Keratinocyte (primary cell): ENCODE measurements at regions not wholly inside any gene's neighbourhood (a gene's known extent, or its start where the extent isn't known, plus 50 kb on each side); places are given as distances from the start of the nearest gene placed in this dataset.

Source experiments
- DNase-seq: peaks from one replicate; pipeline ENCODE4 v3.0.0-alpha.2; 2011; ENCODE audit warnings: low read depth, missing footprints, low spot score
- FAIRE-seq: peaks from 2 replicates; lab custom pipeline; 2011; peaks lifted over from hg19 to GRCh38; lab: Jason Lieb, UNC
- H2AFZ ChIP-seq: 2 replicates; pipeline ENCODE4 v1.6.0; 2012; ENCODE audit warnings: low read length, control low read depth, inconsistent platforms; ENCODE audit not compliant: control insufficient read depth
- H3K27ac ChIP-seq: 2 replicates; pipeline ENCODE4 v1.5.1; 2011; ENCODE audit warnings: low read length; ENCODE audit not compliant: control insufficient read depth, insufficient read depth
- H3K27me3 ChIP-seq: 3 replicates; pipeline ENCODE4 v1.6.0; 2011; ENCODE audit warnings: low read length; ENCODE audit not compliant: control insufficient read depth, insufficient read depth; ENCODE audit errors: extremely low read depth
- H3K36me3 ChIP-seq, 2 experiments: 2 replicates in 1 of 2; 3 replicates in 1 of 2; pipeline ENCODE4 v1.5.1; 2011; ENCODE audit warnings: low read length in 2 of 2, mild to moderate bottlenecking in 1 of 2; ENCODE audit not compliant: control insufficient read depth in 2 of 2, insufficient read depth in 2 of 2; ENCODE audit errors: extremely low read depth in 1 of 2
- H3K4me1 ChIP-seq: 3 replicates; pipeline ENCODE4 v1.5.1; 2011; ENCODE audit warnings: low read length; ENCODE audit not compliant: control insufficient read depth, insufficient read depth; ENCODE audit errors: extremely low read depth
- H3K4me2 ChIP-seq: 3 replicates; pipeline ENCODE4 v1.6.0; 2011; ENCODE audit warnings: low read depth, low read length; ENCODE audit not compliant: control insufficient read depth, insufficient read depth; ENCODE audit errors: extremely low read depth
- H3K4me3 ChIP-seq, 3 experiments: fragments of 200-600 bp in 1 of 3; sonication (generic) in 1 of 3; 2 replicates in 2 of 3; 3 replicates in 1 of 3; pipeline ENCODE4 v1.5.1; 2011 to 2016; ENCODE audit warnings: low read length in 3 of 3, mild to moderate bottlenecking in 3 of 3, control low read depth in 2 of 3, inconsistent platforms in 1 of 3, low read depth in 1 of 3, mixed read lengths in 1 of 3, mixed run types in 1 of 3, moderate library complexity in 1 of 3; ENCODE audit not compliant: control insufficient read depth in 2 of 3, insufficient read depth in 2 of 3; ENCODE audit errors: extremely low read depth in 1 of 3
- H3K79me2 ChIP-seq: 2 replicates; pipeline ENCODE4 v1.6.0; 2012; ENCODE audit warnings: low read length; ENCODE audit not compliant: control insufficient read depth, insufficient read depth
- H3K9ac ChIP-seq: 3 replicates; pipeline ENCODE4 v1.6.0; 2011; ENCODE audit warnings: low read length; ENCODE audit not compliant: control insufficient read depth, insufficient read depth; ENCODE audit errors: extremely low read depth
- H3K9me1 ChIP-seq: 3 replicates; pipeline ENCODE4 v1.6.0; 2011; ENCODE audit warnings: low read length; ENCODE audit not compliant: control insufficient read depth, insufficient read depth; ENCODE audit errors: extremely low read depth
- H3K9me3 ChIP-seq: 2 replicates; pipeline ENCODE4 v1.5.1; 2012; ENCODE audit warnings: low read depth, low read length; ENCODE audit not compliant: control insufficient read depth
- H4K20me1 ChIP-seq: 3 replicates; pipeline ENCODE4 v1.6.0; 2011; ENCODE audit warnings: low read length; ENCODE audit not compliant: control insufficient read depth, insufficient read depth; ENCODE audit errors: extremely low read depth
- EZH2 ChIP-seq: IDR thresholded peaks from one replicate; pipeline ENCODE4 v1.6.1; 2012; ENCODE audit warnings: inconsistent platforms, mild to moderate bottlenecking, low read length, moderate library complexity
- dilution Hi-C: fragments of 300-500 bp; cut with MboI; formaldehyde crosslinking; loops from one replicate; pipeline ENCODE4 v1.7.0; 2020; ENCODE audit warnings: low sequenced_read_pairs; ENCODE audit not compliant: extremely low pct_ligation_motif_present
- TF ChIP-seq, protein P1 (sequence below), 3 experiments: IDR thresholded peaks in 1 of 3; conservative IDR thresholded peaks in 1 of 3; optimal IDR thresholded peaks in 1 of 3; 2 replicates in 2 of 3; 3 replicates in 1 of 3; pipeline versions ENCODE3 to v1.5.1; 2011; ENCODE audit warnings: low read length in 3 of 3, mild to moderate bottlenecking in 3 of 3, moderate library complexity in 2 of 3, control low read depth in 1 of 3, inconsistent platforms in 1 of 3; ENCODE audit not compliant: insufficient read depth in 2 of 3; ENCODE audit errors: extremely low read depth in 1 of 3

DNA sequence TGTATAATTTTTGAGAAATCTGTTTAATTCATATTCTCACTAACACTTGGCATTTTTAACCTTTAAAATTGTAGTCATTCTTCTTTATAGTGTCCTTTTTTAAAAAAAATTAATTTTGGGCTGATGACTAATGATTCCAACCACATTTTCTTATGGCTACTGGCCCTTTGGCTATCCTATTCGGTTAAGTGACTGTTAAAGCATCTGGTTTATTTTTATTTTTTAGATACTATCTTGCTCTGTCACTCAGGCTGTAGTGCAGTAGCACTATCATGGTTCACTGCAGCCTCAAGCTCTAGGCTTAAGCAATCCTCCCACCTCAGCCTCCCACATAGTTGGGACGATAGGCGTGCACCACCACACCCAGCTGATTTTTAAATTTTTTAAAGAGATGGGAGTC, 723.2 kb upstream of the CXADR start:
- H3K4me2 ChIP-seq, result no peak overlapping the region
- dilution Hi-C loops, result no loop called here
- DNase-seq (no peak), FAIRE-seq (no peak)
- no peak for TF ChIP-seq EZH2
- TF ChIP-seq, protein P1, sequence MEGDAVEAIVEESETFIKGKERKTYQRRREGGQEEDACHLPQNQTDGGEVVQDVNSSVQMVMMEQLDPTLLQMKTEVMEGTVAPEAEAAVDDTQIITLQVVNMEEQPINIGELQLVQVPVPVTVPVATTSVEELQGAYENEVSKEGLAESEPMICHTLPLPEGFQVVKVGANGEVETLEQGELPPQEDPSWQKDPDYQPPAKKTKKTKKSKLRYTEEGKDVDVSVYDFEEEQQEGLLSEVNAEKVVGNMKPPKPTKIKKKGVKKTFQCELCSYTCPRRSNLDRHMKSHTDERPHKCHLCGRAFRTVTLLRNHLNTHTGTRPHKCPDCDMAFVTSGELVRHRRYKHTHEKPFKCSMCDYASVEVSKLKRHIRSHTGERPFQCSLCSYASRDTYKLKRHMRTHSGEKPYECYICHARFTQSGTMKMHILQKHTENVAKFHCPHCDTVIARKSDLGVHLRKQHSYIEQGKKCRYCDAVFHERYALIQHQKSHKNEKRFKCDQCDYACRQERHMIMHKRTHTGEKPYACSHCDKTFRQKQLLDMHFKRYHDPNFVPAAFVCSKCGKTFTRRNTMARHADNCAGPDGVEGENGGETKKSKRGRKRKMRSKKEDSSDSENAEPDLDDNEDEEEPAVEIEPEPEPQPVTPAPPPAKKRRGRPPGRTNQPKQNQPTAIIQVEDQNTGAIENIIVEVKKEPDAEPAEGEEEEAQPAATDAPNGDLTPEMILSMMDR (optimal IDR thresholded peaks at IDR 0.05 in 1 of 3, IDR thresholded peaks at IDR 0.05 in 1 of 3, conservative IDR thresholded peaks at IDR 0.05 in 1 of 3; ENCODE audit: extremely low read depth in 1 of 3, insufficient read depth in 2 of 3, low read length in 3 of 3), result no peak
- no peaks in the 10 kb centered on the region for H3K4me1 ChIP-seq
- no peaks in the 10 kb centered on the region for H3K27me3 ChIP-seq
- H4K20me1 ChIP-seq, result no peaks in the 10 kb centered on the region
- no peak overlapping the region for H3K4me3 ChIP-seq
- no peaks in the 10 kb centered on the region for H3K9me1 ChIP-seq
- no peaks in the 10 kb centered on the region for H3K36me3 ChIP-seq
- no peak overlapping the region for H2AFZ ChIP-seq
- no peak overlapping the region for H3K27ac ChIP-seq
- no peak overlapping the region for H3K9ac ChIP-seq
- no peaks in the 10 kb centered on the region for H3K79me2 ChIP-seq
- no peaks in the 10 kb centered on the region for H3K9me3 ChIP-seq

DNA sequence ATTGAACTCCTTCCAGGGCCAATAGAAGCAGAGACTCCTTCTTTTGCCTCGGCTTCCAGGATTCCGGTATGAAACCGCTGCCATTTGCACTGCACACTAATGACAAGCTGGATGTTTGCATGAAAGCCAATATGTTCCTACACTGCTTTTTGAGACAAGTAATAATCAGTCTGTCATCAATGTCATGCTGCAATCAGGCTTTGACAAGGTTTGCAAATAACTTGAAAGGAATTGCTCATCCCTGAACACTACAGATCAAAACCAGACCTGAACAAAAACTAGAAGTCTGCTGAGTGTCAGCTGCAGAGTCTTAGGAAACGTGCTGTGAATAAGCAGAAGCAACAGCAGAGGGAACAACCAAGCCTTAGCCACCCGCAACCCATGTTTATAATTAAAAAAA, 720.7 kb upstream of the CXADR start:
- Histone ChIP-seq H3K27ac (no peak overlapping the region), H3K4me2 (no peak overlapping the region), H4K20me1 (no peaks in the 10 kb centered on the region), H3K4me3 (no peak overlapping the region), H3K27me3 (no peaks in the 10 kb centered on the region), H3K9me1 (no peaks in the 10 kb centered on the region), H2AFZ (no peak overlapping the region), H3K36me3 (no peaks in the 10 kb centered on the region), H3K79me2 (no peaks in the 10 kb centered on the region), H3K9ac (no peak overlapping the region), H3K9me3 (no peaks in the 10 kb centered on the region), H3K4me1 (no peaks in the 10 kb centered on the region)
- FAIRE-seq (no peak), DNase-seq (no peak)
- dilution Hi-C loops, result no loop called here
- TF ChIP-seq EZH2, result no peak
- TF ChIP-seq, protein P1 (optimal IDR thresholded peaks at IDR 0.05 in 1 of 3, IDR thresholded peaks at IDR 0.05 in 1 of 3, conservative IDR thresholded peaks at IDR 0.05 in 1 of 3; ENCODE audit: extremely low read depth in 1 of 3, insufficient read depth in 2 of 3, low read length in 3 of 3), result no peak
